Panc1 (cell line): ENCODE measurements at regions not wholly inside any gene's neighbourhood (a gene's known extent, or its start where the extent isn't known, plus 50 kb on each side); places are given as distances from the start of the nearest gene placed in this dataset.

Experiments
- POLR2AphosphoS5 ChIP-seq: IDR thresholded peaks from 2 replicates; pipeline ENCODE4 v1.6.1; 2012; ENCODE audit warnings: mild to moderate bottlenecking, low read depth, low read length, moderate library complexity
- SIN3A ChIP-seq: IDR thresholded peaks from 2 replicates; pipeline ENCODE4 v1.6.1; 2012; ENCODE audit warnings: low read depth, mild to moderate bottlenecking, low read length, moderate library complexity, borderline replicate concordance; ENCODE audit not compliant: insufficient read depth
- TF ChIP-seq, protein P1 (sequence below): fragments of 450-650 bp; IDR thresholded peaks from 2 replicates; pipeline ENCODE4 v1.5.1; 2017; ENCODE audit warnings: mild to moderate bottlenecking
- TF ChIP-seq, protein P2 (sequence below), 2 experiments: IDR thresholded peaks; 2 replicates each; pipeline ENCODE4 v1.6.1; 2011 to 2012; ENCODE audit warnings: low read depth in 2 of 2, control low read depth in 1 of 2, low read length in 1 of 2, mild to moderate bottlenecking in 1 of 2, moderate library complexity in 1 of 2; ENCODE audit not compliant: insufficient read depth in 1 of 2

DNA sequence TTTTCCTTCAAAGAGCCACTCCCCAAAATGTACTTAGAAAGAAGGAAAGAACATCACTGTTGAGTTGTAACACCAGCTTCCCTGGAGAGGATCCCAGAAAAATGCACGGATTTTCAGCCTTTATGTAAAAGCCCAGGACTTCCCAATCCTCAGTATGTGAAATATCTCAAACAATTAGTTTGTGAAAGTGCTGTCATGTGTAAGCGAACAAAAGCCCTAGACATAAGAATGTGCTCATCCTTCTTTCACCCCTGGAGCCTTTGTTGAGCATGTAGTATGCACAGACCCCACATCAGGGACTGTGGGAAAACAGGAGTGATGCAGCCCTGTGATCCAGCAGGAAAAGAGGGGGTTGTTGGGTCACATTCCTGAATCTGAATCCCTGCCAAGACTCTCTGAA lies 441.4 kb upstream of the ZNF507 start:
- TF ChIP-seq, protein P1, sequence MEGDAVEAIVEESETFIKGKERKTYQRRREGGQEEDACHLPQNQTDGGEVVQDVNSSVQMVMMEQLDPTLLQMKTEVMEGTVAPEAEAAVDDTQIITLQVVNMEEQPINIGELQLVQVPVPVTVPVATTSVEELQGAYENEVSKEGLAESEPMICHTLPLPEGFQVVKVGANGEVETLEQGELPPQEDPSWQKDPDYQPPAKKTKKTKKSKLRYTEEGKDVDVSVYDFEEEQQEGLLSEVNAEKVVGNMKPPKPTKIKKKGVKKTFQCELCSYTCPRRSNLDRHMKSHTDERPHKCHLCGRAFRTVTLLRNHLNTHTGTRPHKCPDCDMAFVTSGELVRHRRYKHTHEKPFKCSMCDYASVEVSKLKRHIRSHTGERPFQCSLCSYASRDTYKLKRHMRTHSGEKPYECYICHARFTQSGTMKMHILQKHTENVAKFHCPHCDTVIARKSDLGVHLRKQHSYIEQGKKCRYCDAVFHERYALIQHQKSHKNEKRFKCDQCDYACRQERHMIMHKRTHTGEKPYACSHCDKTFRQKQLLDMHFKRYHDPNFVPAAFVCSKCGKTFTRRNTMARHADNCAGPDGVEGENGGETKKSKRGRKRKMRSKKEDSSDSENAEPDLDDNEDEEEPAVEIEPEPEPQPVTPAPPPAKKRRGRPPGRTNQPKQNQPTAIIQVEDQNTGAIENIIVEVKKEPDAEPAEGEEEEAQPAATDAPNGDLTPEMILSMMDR: no peak
- TF ChIP-seq SIN3A (no peak), POLR2AphosphoS5 (no peak)
- TF ChIP-seq, protein P2, sequence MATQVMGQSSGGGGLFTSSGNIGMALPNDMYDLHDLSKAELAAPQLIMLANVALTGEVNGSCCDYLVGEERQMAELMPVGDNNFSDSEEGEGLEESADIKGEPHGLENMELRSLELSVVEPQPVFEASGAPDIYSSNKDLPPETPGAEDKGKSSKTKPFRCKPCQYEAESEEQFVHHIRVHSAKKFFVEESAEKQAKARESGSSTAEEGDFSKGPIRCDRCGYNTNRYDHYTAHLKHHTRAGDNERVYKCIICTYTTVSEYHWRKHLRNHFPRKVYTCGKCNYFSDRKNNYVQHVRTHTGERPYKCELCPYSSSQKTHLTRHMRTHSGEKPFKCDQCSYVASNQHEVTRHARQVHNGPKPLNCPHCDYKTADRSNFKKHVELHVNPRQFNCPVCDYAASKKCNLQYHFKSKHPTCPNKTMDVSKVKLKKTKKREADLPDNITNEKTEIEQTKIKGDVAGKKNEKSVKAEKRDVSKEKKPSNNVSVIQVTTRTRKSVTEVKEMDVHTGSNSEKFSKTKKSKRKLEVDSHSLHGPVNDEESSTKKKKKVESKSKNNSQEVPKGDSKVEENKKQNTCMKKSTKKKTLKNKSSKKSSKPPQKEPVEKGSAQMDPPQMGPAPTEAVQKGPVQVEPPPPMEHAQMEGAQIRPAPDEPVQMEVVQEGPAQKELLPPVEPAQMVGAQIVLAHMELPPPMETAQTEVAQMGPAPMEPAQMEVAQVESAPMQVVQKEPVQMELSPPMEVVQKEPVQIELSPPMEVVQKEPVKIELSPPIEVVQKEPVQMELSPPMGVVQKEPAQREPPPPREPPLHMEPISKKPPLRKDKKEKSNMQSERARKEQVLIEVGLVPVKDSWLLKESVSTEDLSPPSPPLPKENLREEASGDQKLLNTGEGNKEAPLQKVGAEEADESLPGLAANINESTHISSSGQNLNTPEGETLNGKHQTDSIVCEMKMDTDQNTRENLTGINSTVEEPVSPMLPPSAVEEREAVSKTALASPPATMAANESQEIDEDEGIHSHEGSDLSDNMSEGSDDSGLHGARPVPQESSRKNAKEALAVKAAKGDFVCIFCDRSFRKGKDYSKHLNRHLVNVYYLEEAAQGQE (IDR thresholded peaks at IDR 0.05; ENCODE audit: insufficient read depth in 1 of 2, low read depth in 2 of 2, low read length in 1 of 2): no peak
